Ishikawa (cell line): ENCODE measurements at regions not wholly inside any gene's neighbourhood (a gene's known extent, or its start where the extent isn't known, plus 50 kb on each side); places are given as distances from the start of the nearest gene placed in this dataset.

Experiments used
- CEBPB ChIP-seq: IDR thresholded peaks from 2 replicates; pipeline ENCODE4 v1.6.1; 2012
- CREB1 ChIP-seq: IDR thresholded peaks from 2 replicates; pipeline ENCODE4 v1.6.1; 2012; ENCODE audit warnings: low read depth
- EGR1 ChIP-seq: IDR thresholded peaks from 2 replicates; pipeline ENCODE4 v1.6.1; 2012
- EP300 ChIP-seq: IDR thresholded peaks from 2 replicates; pipeline ENCODE4 v1.6.1; 2012; ENCODE audit warnings: borderline replicate concordance
- FOXM1 ChIP-seq: IDR thresholded peaks from 2 replicates; pipeline ENCODE4 v1.6.1; 2012; ENCODE audit warnings: low read depth, borderline replicate concordance
- NFIC ChIP-seq: IDR thresholded peaks from 2 replicates; pipeline ENCODE4 v1.6.1; 2012
- RAD21 ChIP-seq: IDR thresholded peaks from 2 replicates; pipeline ENCODE4 v1.6.1; 2012; ENCODE audit warnings: low read depth
- TAF1 ChIP-seq: IDR thresholded peaks from 2 replicates; pipeline ENCODE4 v1.6.1; 2012; ENCODE audit warnings: low read depth, mild to moderate bottlenecking
- TCF12 ChIP-seq: IDR thresholded peaks from 2 replicates; pipeline ENCODE4 v1.6.1; 2012; ENCODE audit warnings: low read depth
- TEAD4 ChIP-seq: IDR thresholded peaks from 2 replicates; pipeline ENCODE4 v1.6.1; 2012
- USF1 ChIP-seq: IDR thresholded peaks from 2 replicates; pipeline ENCODE4 v1.6.1; 2012
- YY1 ChIP-seq: IDR thresholded peaks from 2 replicates; pipeline ENCODE4 v1.6.1; 2012; ENCODE audit warnings: low read depth
- ZBTB7A ChIP-seq: IDR thresholded peaks from 2 replicates; pipeline ENCODE4 v1.6.1; 2012; ENCODE audit warnings: low read depth
- TF ChIP-seq, protein P1 (sequence below): IDR thresholded peaks from 2 replicates; pipeline ENCODE4 v1.6.1; 2012; ENCODE audit warnings: low read depth, mild to moderate bottlenecking
- TF ChIP-seq, protein P2 (sequence below): IDR thresholded peaks from 2 replicates; pipeline ENCODE4 v1.6.1; 2012

DNA sequence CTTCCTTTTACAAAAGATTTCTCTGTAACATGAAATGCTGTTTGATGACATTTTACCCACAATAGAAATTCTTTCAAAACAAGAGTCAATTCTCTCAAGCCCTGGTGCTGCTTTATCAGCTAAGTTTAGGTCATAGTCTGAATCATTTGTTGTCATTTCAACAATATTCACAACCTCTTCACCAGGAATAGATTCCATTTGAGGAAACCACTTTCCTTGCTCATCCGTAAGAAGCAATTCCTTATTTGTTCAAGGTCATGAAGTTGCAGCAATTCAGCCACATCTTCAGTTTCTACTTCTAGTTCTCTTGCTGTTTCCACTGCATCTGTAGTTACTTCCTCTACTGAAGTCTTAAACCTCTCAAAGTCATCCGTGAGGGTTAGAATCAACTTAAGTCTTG is 315.3 kb downstream of the TYW1 start:
- TF ChIP-seq TAF1 (no peak), NFIC (no peak), RAD21 (no peak), TCF12 (no peak), ZBTB7A (no peak), YY1 (no peak), EGR1 (no peak), TEAD4 (no peak), EP300 (no peak), USF1 (no peak), CREB1 (no peak), FOXM1 (no peak), CEBPB (no peak)
- TF ChIP-seq, protein P1, sequence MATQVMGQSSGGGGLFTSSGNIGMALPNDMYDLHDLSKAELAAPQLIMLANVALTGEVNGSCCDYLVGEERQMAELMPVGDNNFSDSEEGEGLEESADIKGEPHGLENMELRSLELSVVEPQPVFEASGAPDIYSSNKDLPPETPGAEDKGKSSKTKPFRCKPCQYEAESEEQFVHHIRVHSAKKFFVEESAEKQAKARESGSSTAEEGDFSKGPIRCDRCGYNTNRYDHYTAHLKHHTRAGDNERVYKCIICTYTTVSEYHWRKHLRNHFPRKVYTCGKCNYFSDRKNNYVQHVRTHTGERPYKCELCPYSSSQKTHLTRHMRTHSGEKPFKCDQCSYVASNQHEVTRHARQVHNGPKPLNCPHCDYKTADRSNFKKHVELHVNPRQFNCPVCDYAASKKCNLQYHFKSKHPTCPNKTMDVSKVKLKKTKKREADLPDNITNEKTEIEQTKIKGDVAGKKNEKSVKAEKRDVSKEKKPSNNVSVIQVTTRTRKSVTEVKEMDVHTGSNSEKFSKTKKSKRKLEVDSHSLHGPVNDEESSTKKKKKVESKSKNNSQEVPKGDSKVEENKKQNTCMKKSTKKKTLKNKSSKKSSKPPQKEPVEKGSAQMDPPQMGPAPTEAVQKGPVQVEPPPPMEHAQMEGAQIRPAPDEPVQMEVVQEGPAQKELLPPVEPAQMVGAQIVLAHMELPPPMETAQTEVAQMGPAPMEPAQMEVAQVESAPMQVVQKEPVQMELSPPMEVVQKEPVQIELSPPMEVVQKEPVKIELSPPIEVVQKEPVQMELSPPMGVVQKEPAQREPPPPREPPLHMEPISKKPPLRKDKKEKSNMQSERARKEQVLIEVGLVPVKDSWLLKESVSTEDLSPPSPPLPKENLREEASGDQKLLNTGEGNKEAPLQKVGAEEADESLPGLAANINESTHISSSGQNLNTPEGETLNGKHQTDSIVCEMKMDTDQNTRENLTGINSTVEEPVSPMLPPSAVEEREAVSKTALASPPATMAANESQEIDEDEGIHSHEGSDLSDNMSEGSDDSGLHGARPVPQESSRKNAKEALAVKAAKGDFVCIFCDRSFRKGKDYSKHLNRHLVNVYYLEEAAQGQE: no peak
- TF ChIP-seq, protein P2, sequence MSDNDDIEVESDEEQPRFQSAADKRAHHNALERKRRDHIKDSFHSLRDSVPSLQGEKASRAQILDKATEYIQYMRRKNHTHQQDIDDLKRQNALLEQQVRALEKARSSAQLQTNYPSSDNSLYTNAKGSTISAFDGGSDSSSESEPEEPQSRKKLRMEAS: no peak

DNA sequence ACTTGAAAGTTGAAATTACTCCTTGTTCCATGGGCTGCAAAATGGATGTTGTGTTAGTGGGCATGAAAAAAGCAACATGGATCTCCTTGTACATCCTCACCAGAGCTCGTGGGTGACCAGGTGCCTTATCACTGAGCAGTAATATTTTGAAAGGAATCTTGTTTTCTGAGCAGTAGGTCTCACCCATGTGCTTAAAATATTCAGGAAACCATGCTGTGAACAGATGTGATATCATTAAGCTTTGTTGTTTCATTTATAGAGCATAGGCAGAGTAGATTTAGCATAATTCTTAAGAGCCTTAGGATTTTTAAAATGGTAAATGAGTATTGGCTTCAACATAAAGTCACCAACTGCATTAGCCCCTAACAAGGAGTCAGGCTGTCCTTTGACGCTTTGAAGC is 316.6 kb downstream of the TYW1 start:
- no peak for TF ChIP-seq EP300
- no peak for TF ChIP-seq RAD21
- no peak for TF ChIP-seq NFIC
- TF ChIP-seq EGR1: no peak
- TF ChIP-seq ZBTB7A: no peak
- TF ChIP-seq USF1: no peak
- TF ChIP-seq, protein P1: no peak

DNA sequence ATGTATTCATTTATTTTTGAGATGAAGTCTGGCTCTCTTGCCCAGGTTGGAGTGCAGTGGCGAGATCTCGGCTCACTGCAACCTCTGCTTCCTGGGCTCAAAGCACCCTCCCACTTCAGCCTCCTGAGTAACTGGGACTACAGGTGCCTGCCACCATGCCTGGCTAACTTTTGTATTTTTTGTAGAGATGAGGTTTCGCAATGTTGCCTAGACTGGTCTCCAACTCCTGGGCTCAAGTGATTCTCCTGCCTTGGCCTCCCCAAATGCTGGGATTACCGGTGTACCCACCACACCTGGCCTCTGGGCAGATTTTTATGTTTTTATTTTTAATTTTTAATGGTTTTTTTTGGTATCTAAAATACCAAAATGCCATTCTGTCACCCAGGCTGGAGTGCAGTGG is 320.3 kb downstream of the TYW1 start:
- peak; percentile 32; the same call in 1 of the 2 replicates for TF ChIP-seq CEBPB

DNA sequence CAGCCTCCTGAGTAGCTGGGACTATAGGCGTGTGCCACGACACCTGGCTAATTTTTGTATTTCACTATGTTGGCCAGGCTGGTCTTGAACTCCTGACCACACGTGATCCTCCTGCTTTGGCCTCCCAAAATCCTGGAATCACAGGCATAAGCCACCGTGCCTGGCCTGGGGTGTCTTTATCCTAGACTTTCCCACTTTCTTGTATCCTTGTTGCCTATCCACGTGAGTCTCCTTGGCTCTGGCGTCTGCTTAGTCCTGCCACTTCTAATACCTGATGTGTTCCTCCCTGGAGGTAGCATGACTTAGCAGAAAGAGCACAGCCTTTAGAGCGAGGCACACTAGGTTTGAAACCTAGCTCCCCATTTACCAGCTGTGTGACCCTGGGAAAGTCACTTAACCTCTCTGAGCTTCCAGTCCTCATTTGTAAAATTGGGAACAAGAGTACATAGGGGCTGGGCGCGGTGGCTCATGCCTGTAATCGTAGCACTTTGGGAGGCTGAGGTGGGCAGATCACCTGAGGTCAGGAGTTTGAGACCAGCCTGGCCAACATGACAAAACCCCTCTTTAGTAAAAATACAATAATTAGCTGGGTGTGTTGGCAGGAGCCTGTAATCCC is 344.6 kb downstream of the TYW1 start:
- no peak for TF ChIP-seq FOXM1
- TF ChIP-seq, protein P1: no peak
- no peak for TF ChIP-seq EP300
- TF ChIP-seq, protein P2: no peak

DNA sequence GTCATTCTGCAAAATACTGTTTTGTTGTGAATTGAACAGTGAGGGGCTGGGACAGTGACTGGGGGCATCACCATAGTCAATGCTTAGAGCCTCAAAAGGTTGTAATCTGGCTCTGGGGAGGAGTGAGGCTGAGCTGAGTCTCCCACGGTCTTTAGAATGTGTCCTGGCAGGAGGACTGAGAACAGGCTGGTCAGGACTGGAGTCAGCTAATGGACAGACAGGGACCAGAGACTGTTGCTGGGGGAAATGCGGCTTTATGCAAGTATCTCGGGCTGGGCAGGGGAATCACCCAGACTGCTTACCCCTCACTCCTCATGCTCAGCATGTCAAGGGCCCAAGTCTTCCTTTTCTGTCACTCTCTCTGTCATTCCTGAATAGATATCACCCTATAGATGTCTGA is 346.5 kb downstream of the TYW1 start:
- TF ChIP-seq ZBTB7A: no peak
- no peak for TF ChIP-seq RAD21
- TF ChIP-seq NFIC: no peak
- TF ChIP-seq YY1: no peak
- no peak for TF ChIP-seq FOXM1
- no peak for TF ChIP-seq EP300
- no peak for TF ChIP-seq EGR1
- no peak for TF ChIP-seq CREB1
- TF ChIP-seq, protein P1: no peak
